ENCODE measurements at regions not wholly inside any gene's neighbourhood (a gene's known extent, or its start where the extent isn't known, plus 50 kb on each side); places are given as distances from the start of the nearest gene placed in this dataset.

DNA sequence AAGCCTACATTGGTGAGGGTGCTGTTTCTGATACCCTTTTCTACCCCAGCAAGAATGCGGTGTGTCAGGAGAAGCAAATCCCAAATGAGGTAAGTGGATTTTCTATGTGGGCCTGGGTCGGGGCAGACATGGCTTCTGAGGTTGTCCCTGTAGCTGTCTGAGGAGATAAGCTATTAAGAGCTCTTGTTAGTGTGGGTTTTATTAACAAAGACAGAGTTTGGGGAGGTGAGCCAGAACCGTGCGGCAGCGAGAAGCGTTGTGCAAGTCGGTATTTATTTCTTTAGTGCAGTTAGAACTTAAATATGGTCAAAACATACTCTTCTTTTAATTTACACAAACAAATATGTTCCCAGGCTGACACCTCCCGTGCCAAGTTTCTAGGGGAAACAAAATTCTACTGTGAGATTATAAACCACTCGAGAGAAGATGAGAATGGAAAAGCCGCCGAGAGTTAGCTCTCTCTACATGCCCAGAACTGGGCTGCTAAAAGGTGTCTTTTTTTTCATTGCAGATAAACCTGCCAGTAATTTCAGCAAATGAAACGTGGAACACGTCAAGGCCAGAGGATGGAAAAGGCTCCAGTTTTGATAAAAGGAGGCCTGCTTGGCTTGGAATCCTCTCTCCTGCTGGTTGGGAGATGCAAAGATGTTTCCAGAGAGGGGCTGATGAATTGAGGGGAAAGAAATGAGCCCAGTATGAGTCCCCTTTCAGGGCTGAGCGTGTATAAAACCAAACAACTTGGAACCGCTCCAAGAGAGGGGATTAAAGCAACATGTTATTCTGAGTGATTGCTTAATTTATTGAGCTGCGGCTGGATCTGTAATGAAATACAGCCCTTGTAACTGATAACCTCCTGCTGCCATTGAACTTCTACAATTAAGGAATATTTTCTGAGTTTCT lies 254.6 kb downstream of the MRTFB start:
- ATAC-seq, result no peak
- Histone ChIP-seq H3K27me3 (ENCODE audit: control insufficient read depth in 2 of 2, insufficient read depth in 2 of 2, low read length in 2 of 2) (no peaks in the 10 kb centered on the region), H3K4me3 (no peak overlapping the region), H2AFZ (ENCODE audit: low read depth, low read length) (no peak overlapping the region), H3K36me3 (ENCODE audit: control insufficient read depth, insufficient read depth, low read length) (peaks cover 3% of the 10 kb centered on the region; the same call in 1 of the 3 replicates), H4K20me1 (replicated peaks; ENCODE audit: control insufficient read depth, insufficient read depth, low read length) (no peaks in the 10 kb centered on the region), H3K9ac (ENCODE audit: insufficient read depth in 1 of 2, low read depth in 2 of 2, low read length in 2 of 2) (no peak overlapping the region), H3K27ac (ENCODE audit: extremely low read depth, low read depth, low read length) (no peak overlapping the region), H3K9me3 (replicated peaks; ENCODE audit: control insufficient read depth, insufficient read depth, low read depth, low read length) (no peaks in the 10 kb centered on the region), H3K79me2 (ENCODE audit: control insufficient read depth, insufficient read depth, low read length) (peaks cover 3% of the 10 kb centered on the region; the same call in 1 of the 3 replicates), H3K4me1 (replicated peaks in 1 of 2; ENCODE audit: control insufficient read depth in 2 of 2, insufficient read depth in 2 of 2, low read length in 2 of 2) (no peaks in the 10 kb centered on the region; a peak in 1 of 5 replicates), H3K4me2 (ENCODE audit: insufficient read depth, low read length) (no peak overlapping the region), H3K9me1 (ENCODE audit: control insufficient read depth, insufficient read depth, low read length) (no peaks in the 10 kb centered on the region)
- BruUV-seq (replicated peaks), result no TSS peak
- TF ChIP-seq NFIC (IDR thresholded peaks at IDR 0.05) (peak; percentile 41), RBFOX2 (IDR thresholded peaks at IDR 0.05; ENCODE audit: low read depth, low read length) (no peak)
- FAIRE-seq, result no peak
- in situ Hi-C loops (cut with MboI), result no loop called here
- CTCF ChIA-PET (ENCODE audit: low intra/inter-chr PET ratio), result no interaction called here
- WGBS (ENCODE audit: insufficient coverage, low coverage, missing lambda C conversion rate), result 77% methylated on average over 16 of the region's 16 CpGs
- no peak for DNase-seq (ENCODE audit: extremely low read depth in 1 of 4, low spot score in 3 of 4)
- POLR2A ChIA-PET, result interaction anchor here (0.6 kb wide), 1 partner anchor 29 kb away, joined by 3 read pairs; no protein-coding TSS in a partner anchor
- intact Hi-C loops (cut with micrococcal nuclease), result no loop called here

DNA sequence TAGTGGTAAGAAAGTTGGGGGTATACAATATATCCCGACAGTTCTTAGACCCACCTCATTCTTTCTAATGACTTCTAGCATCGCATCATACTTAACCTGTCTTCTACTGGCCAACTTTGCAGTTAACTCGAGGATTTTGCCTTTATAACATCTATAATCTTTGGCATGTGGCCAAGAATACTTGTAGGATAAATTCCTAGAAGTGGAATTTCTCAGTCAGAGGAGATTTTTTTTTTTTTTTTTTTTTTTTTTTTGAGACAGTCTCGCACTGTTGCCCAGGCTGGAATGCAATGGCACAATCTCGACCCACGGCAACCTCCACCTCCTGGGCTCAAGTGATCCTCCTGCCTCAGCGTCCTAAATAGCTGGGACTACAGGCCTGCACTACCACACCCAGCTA lies 253.5 kb downstream of the MRTFB start:
- H3K36me3 ChIP-seq (ENCODE audit: control insufficient read depth, insufficient read depth, low read length), result peaks cover 3% of the 10 kb centered on the region; the same call in 1 of the 3 replicates
- peaks cover 3% of the 10 kb centered on the region; the same call in 1 of the 3 replicates for H3K79me2 ChIP-seq (ENCODE audit: control insufficient read depth, insufficient read depth, low read length)
- H3K9me3 ChIP-seq (replicated peaks; ENCODE audit: control insufficient read depth, insufficient read depth, low read depth, low read length), result no peaks in the 10 kb centered on the region
- CTCF ChIA-PET (ENCODE audit: low intra/inter-chr PET ratio), result no interaction called here
- intact Hi-C loops (cut with micrococcal nuclease), result no loop called here
- H4K20me1 ChIP-seq (replicated peaks; ENCODE audit: control insufficient read depth, insufficient read depth, low read length), result no peaks in the 10 kb centered on the region
- no peaks in the 10 kb centered on the region for H3K9me1 ChIP-seq (ENCODE audit: control insufficient read depth, insufficient read depth, low read length)
- in situ Hi-C loops (cut with MboI), result no loop called here
- BruUV-seq (replicated peaks), result no TSS peak
- DNase-seq (ENCODE audit: extremely low read depth in 1 of 4, low spot score in 3 of 4) (no peak), FAIRE-seq (no peak), ATAC-seq (no peak)
- TF ChIP-seq NFIC (IDR thresholded peaks at IDR 0.05) (peak; percentile 98), MEF2A (IDR thresholded peaks at IDR 0.05; ENCODE audit: control insufficient read depth, low read depth, low read length) (no peak), NFIX (CRISPR knock-in tag; IDR thresholded peaks at IDR 0.05; ENCODE audit: low read depth) (peak; percentile 83)
- WGBS (ENCODE audit: insufficient coverage, low coverage, missing lambda C conversion rate), result 63% methylated on average over 6 of the region's 7 CpGs
- H3K9ac ChIP-seq (ENCODE audit: insufficient read depth in 1 of 2, low read depth in 2 of 2, low read length in 2 of 2), result no peak overlapping the region
- no peak overlapping the region for H3K4me3 ChIP-seq
- no peaks in the 10 kb centered on the region; a peak in 1 of 5 replicates for H3K4me1 ChIP-seq (replicated peaks in 1 of 2; ENCODE audit: control insufficient read depth in 2 of 2, insufficient read depth in 2 of 2, low read length in 2 of 2)
- no peak overlapping the region for H2AFZ ChIP-seq (ENCODE audit: low read depth, low read length)
- H3K4me2 ChIP-seq (ENCODE audit: insufficient read depth, low read length), result no peak overlapping the region
- H3K27ac ChIP-seq (ENCODE audit: extremely low read depth, low read depth, low read length), result no peak overlapping the region
- POLR2A ChIA-PET, result interaction anchor here (0.6 kb wide), 1 partner anchor 12 kb away, joined by 3 read pairs; no protein-coding TSS in a partner anchor
- no peaks in the 10 kb centered on the region for H3K27me3 ChIP-seq (ENCODE audit: control insufficient read depth in 2 of 2, insufficient read depth in 2 of 2, low read length in 2 of 2)
